ENCODE measurements at regions not wholly inside any gene's neighbourhood (a gene's known extent, or its start where the extent isn't known, plus 50 kb on each side); places are given as distances from the start of the nearest gene placed in this dataset.
"Not testable (repeated sequence)": the region's sequence is repeated elsewhere in the genome, so short reads cannot be mapped to it uniquely, and the experiment has no call there.

DNA sequence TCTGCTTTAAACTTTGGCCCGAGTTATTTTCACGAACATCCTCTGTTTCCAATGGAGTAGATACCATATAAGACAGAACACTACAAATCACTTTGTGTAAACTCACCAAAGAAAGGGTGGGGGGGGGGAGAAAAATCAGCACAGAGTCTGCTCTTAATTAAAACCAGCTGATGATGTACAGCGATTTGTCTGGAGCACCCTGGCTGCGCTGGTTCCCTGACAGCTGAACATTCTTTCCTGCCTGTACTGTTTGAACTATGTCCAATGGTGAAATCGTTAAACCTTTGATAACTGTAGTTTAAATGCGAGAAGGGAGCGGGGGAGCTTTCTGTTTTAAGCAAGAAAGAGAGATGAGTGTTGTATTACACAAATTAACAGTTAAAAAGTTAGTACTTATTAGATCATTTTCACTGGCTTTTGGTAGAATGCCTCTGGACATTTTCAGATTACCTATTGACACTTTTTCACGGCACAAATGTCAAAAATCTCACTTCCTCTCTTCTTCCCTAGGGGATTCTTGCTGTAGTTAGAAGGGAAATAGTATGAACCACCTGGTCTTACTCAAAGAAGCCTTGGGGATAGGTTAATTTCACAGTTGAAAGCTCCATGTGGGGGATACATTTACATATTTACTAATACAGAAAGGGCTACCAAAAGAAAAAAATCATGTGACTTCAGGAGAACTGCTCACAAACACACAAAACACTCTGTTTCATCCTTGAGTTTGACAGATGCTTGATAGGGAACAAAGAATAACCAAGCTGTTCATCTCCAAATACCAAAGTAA is 140.2 kb upstream of the RUNX1 start:
- no peak for DNase-seq (ENCODE audit: low spot score in 2 of 2)
- 32 to 33% methylated on average over 8 of the region's 8 CpGs for WGBS, 2 donors
- H3K4me3 ChIP-seq (ENCODE audit: low read depth, poor library complexity, severe bottlenecking): no peak overlapping the region
- TF ChIP-seq, protein P1, sequence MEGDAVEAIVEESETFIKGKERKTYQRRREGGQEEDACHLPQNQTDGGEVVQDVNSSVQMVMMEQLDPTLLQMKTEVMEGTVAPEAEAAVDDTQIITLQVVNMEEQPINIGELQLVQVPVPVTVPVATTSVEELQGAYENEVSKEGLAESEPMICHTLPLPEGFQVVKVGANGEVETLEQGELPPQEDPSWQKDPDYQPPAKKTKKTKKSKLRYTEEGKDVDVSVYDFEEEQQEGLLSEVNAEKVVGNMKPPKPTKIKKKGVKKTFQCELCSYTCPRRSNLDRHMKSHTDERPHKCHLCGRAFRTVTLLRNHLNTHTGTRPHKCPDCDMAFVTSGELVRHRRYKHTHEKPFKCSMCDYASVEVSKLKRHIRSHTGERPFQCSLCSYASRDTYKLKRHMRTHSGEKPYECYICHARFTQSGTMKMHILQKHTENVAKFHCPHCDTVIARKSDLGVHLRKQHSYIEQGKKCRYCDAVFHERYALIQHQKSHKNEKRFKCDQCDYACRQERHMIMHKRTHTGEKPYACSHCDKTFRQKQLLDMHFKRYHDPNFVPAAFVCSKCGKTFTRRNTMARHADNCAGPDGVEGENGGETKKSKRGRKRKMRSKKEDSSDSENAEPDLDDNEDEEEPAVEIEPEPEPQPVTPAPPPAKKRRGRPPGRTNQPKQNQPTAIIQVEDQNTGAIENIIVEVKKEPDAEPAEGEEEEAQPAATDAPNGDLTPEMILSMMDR (IDR thresholded peaks at IDR 0.05): no peak
- no peak for TF ChIP-seq POLR2A (IDR thresholded peaks at IDR 0.05)
- intact Hi-C loops (cut with DNase I; ENCODE audit: low total_unique reads): no loop called here

DNA sequence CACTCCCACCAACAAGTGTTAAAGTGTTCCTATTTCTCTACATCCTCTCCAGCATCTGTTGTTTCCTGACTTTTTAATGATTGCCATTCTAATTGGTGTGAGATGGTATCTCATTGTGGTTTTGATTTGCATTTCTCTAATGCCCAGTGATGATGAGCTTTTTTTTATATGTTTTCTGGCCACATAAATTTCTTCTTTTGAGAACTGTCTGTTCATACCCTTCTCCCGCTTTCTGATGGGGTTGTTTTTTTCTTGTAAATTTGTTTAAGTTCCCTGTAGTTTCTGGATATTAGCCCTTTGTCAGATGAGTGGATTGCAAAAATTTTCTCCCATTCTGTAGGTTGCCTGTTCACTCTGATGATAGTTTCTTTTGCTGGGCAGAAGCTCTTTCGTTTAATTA is 134.3 kb upstream of the RUNX1 start:
- WGBS, 2 donors: 79 to 90% methylated on average over 2 of the region's 2 CpGs
- DNase-seq (ENCODE audit: low spot score in 2 of 2); H3K4me3 ChIP-seq (ENCODE audit: low read depth, poor library complexity, severe bottlenecking); intact Hi-C loops (cut with DNase I; ENCODE audit: low total_unique reads): not testable (repeated sequence)

DNA sequence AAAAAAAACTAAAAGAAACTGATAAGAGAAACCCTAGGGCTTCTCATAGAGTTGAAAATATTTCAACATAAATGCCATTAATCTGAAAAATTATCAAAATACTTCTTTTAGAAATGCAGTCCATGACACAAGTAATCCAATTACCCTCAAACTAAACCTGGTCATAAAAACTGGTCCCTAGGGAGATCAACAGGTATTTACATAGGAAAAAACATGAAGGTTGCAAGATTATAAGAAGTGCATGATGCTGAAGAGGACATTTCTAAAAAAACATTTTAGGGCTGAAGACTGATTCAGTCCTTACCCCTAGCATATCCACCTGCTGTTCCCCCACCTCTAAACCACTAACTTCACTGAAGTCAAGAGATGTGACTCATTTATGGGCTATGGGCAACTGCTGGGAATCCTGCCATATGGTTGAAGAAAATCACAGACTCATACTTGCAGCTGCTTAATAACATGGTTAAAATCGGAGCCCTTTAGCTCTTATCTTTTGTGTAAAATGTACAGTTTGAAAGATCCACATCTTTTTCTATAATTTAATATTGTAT is 131.0 kb upstream of the RUNX1 start:
- TF ChIP-seq, protein P1 (IDR thresholded peaks at IDR 0.05): no peak
- TF ChIP-seq POLR2A (IDR thresholded peaks at IDR 0.05): no peak
- no peak for DNase-seq (ENCODE audit: low spot score in 2 of 2)
- WGBS, 2 donors: 60 to 68% methylated on average over 1 of the region's 1 CpG
- intact Hi-C loops (cut with DNase I; ENCODE audit: low total_unique reads): no loop called here
- no peak overlapping the region for H3K4me3 ChIP-seq (ENCODE audit: low read depth, poor library complexity, severe bottlenecking)

DNA sequence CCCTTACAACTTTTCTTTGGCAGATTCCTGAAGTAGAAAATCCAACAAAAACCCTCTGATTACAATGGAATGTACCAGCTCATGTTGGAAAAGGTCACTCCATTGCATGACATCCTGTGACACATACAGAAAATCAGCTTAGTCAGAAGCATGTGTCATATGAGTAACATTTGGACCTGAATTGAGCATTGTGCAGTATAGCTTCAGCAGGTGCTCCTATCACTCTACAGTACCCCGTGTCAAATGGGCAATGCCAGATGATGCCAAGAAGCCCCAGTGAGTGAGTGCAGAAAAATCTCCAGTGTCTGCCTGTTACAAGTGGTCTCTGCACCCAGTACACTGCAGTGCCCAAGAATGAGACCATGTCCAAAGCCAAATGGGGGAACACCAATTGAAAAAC is 129.7 kb upstream of the RUNX1 start:
- 69 to 76% methylated on average over 1 of the region's 1 CpG for WGBS, 2 donors
- no peak overlapping the region for H3K4me3 ChIP-seq (ENCODE audit: low read depth, poor library complexity, severe bottlenecking)
- TF ChIP-seq, protein P1 (IDR thresholded peaks at IDR 0.05): no peak
- no peak for TF ChIP-seq POLR2A (IDR thresholded peaks at IDR 0.05)
- intact Hi-C loops (cut with DNase I; ENCODE audit: low total_unique reads): no loop called here
- no peak for DNase-seq (ENCODE audit: low spot score in 2 of 2)

DNA sequence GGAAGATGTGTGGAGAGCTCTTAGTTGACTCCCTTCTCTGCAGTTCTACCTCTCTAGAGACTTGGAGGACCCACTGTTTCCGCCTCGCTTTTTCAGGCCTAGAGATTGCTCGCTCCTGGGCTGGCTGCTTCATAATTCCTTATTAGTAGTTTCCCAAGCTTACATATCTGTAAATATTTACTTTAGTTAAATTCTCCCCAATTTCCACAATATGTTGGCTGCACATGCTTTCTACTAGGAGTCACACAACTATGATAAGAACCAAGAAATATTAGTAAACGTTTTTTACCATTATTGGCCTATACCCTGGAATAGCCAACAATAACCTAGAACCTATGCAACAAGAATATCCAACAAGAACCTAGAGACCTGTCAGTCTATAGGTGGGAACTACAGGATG is 129.0 kb upstream of the RUNX1 start:
- no peak overlapping the region for H3K4me3 ChIP-seq (ENCODE audit: low read depth, poor library complexity, severe bottlenecking)
- TF ChIP-seq, protein P1 (IDR thresholded peaks at IDR 0.05): no peak
- no peak for TF ChIP-seq POLR2A (IDR thresholded peaks at IDR 0.05)
- WGBS, 2 donors: 91 to 92% methylated on average over 4 of the region's 4 CpGs
- intact Hi-C loops (cut with DNase I; ENCODE audit: low total_unique reads): no loop called here
- no peak for DNase-seq (ENCODE audit: low spot score in 2 of 2)

DNA sequence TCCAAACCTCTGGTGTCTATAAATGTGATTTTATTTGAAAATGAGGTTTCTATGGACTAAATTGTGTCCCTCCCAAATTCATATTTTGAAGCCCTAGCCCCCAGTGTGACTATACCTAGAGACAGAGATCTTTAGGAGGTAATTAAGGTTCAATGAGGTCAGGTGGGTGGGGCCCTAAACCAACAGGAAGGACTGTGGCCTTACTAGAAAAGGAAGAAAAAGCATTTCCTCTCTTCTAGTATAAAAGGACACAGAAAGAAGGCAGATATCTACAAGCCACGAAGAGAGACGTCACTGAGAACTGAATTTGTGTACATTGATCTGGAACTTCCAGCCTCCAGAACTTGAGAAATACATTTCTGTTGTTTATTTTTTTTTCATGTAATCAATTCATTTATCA is 123.1 kb upstream of the RUNX1 start:
- DNase-seq (ENCODE audit: low spot score in 2 of 2): no peak
- 65 to 78% methylated on average over 2 of the region's 2 CpGs for WGBS, 2 donors
- no peak overlapping the region for H3K4me3 ChIP-seq (ENCODE audit: low read depth, poor library complexity, severe bottlenecking)
- intact Hi-C loops (cut with DNase I; ENCODE audit: low total_unique reads): no loop called here
- TF ChIP-seq POLR2A (IDR thresholded peaks at IDR 0.05): no peak
- TF ChIP-seq, protein P1 (IDR thresholded peaks at IDR 0.05): no peak
